ENCODE measurements at regions not wholly inside any gene's neighbourhood (a gene's known extent, or its start where the extent isn't known, plus 50 kb on each side); places are given as distances from the start of the nearest gene placed in this dataset.

DNA sequence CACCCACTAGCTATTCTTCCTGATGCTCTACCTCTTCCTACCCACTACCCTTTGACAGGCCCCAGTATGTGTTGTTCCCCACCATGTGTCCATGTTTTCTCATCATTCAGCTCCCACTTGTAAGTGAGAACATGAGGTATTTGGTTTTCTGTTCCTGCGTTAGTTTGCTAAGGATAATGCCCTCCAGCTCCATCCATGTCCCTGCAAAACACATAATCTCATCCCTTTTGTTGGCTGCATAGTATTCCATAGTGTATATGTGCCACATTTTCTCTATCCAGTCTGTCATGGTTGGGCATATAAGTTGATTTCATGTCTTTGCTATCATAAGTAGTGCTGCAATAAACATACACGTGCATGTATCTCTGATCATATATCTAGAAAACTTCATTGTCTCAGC lies 218.3 kb upstream of the STXBP5 start:
- TF ChIP-seq POLR2A (IDR thresholded peaks at IDR 0.05; ENCODE audit: low read depth, low read length) (no peak), TAF1 (IDR thresholded peaks at IDR 0.05; ENCODE audit: borderline replicate concordance, low read depth, low read length) (no peak), POLR2AphosphoS5 (IDR thresholded peaks at IDR 0.05; ENCODE audit: low read depth, low read length) (no peak)

All from GM12892 (cell line).